Thoracic aorta (tissue), 2 donors: ENCODE measurements at regions not wholly inside any gene's neighbourhood (a gene's known extent, or its start where the extent isn't known, plus 50 kb on each side); places are given as distances from the start of the nearest gene placed in this dataset.

Experiments used
- ATAC-seq: fragments of 150-250 bp; one replicate; pipeline ENCODE4 v1.8.0; 2017; ENCODE audit warnings: low read depth; ENCODE audit not compliant: insufficient number of reproducible peaks, low FRiP score
- DNase-seq: peaks from one replicate; pipeline ENCODE4 v3.0.0-alpha.2; 2020; ENCODE audit warnings: low spot score
- H3K27ac ChIP-seq, 2 donors: fragments of 200-600 bp; sonication (generic); 1 replicate in 1 of 2; 2 replicates in 1 of 2; pipeline ENCODE4 v1.5.1; 2016; ENCODE audit warnings: mild to moderate bottlenecking in 2 of 2, moderate library complexity in 2 of 2
- H3K27me3 ChIP-seq: fragments of 200-600 bp; sonication (generic); replicated peaks from 2 replicates; pipeline ENCODE4 v1.6.0; 2016; ENCODE audit warnings: mild to moderate bottlenecking; ENCODE audit not compliant: insufficient read depth
- H3K36me3 ChIP-seq: fragments of 200-600 bp; sonication (generic); one replicate; pipeline ENCODE4 v1.5.1; 2016
- H3K4me1 ChIP-seq, 2 donors: fragments of 200-600 bp; sonication (generic); 1 replicate in 1 of 2; 2 replicates in 1 of 2; pipeline versions ENCODE4 v1.5.1 to v1.6.0; 2016; ENCODE audit warnings: low read depth in 2 of 2, mild to moderate bottlenecking in 1 of 2; ENCODE audit not compliant: control insufficient read depth in 1 of 2
- H3K4me3 ChIP-seq: fragments of 200-600 bp; sonication (generic); 2 replicates; pipeline ENCODE4 v1.5.1; 2016; ENCODE audit warnings: mild to moderate bottlenecking
- H3K9me3 ChIP-seq: fragments of 200-600 bp; sonication (generic); 2 replicates; pipeline ENCODE4 v1.5.1; 2016
- CTCF ChIP-seq: fragments of 200-600 bp; sonication (generic); IDR thresholded peaks from one replicate; pipeline ENCODE4 v1.5.1; 2019; ENCODE audit warnings: antibody characterized with exemption

GRCh38 chr20:52572687-52573086 is 381.1 kb upstream of the ZFP64 start:
- DNase-seq (no peak), ATAC-seq (no peak)
- Histone ChIP-seq H3K36me3 (no peaks in the 10 kb centered on the region), H3K27ac (no peak overlapping the region), H3K27me3 (no peaks in the 10 kb centered on the region), H3K4me3 (no peak overlapping the region), H3K4me1 (no peaks in the 10 kb centered on the region), H3K9me3 (no peaks in the 10 kb centered on the region)
- no peak for TF ChIP-seq CTCF

GRCh38 chr20:52569201-52569600 is 377.6 kb upstream of the ZFP64 start:
- no peaks in the 10 kb centered on the region for H3K36me3 ChIP-seq
- DNase-seq = no peak
- TF ChIP-seq CTCF = no peak
- no peak overlapping the region for H3K27ac ChIP-seq
- H3K4me1 ChIP-seq = no peaks in the 10 kb centered on the region
- H3K4me3 ChIP-seq = no peak overlapping the region
- no peaks in the 10 kb centered on the region for H3K9me3 ChIP-seq
- no peaks in the 10 kb centered on the region for H3K27me3 ChIP-seq
- no peak for ATAC-seq

- H3K4me1 ChIP-seq = no peaks in the 10 kb centered on the region
- H3K36me3 ChIP-seq = no peaks in the 10 kb centered on the region
- H3K27ac ChIP-seq = no peak overlapping the region
- no peaks in the 10 kb centered on the region for H3K27me3 ChIP-seq
- TF ChIP-seq CTCF = no peak
- no peak for DNase-seq
- no peak for ATAC-seq
- no peak overlapping the region for H3K4me3 ChIP-seq
- H3K9me3 ChIP-seq = no peaks in the 10 kb centered on the region
Observed at GRCh38 chr20:52565614-52566013, 374.0 kb upstream of the ZFP64 start.

GRCh38 chr20:52564594-52564993 is 373.0 kb upstream of the ZFP64 start:
- no peak overlapping the region for H3K27ac ChIP-seq
- DNase-seq (no peak), ATAC-seq (no peak)
- no peaks in the 10 kb centered on the region for H3K9me3 ChIP-seq
- H3K27me3 ChIP-seq = no peaks in the 10 kb centered on the region
- no peaks in the 10 kb centered on the region for H3K4me1 ChIP-seq
- H3K4me3 ChIP-seq = no peak overlapping the region
- no peak for TF ChIP-seq CTCF
- H3K36me3 ChIP-seq = no peaks in the 10 kb centered on the region

GRCh38 chr20:52552181-52552872 is 360.7 kb upstream of the ZFP64 start:
- H3K27ac ChIP-seq = no peak overlapping the region
- no peak for TF ChIP-seq CTCF
- no peaks in the 10 kb centered on the region for H3K4me1 ChIP-seq
- no peaks in the 10 kb centered on the region for H3K9me3 ChIP-seq
- no peak for DNase-seq
- H3K27me3 ChIP-seq = no peaks in the 10 kb centered on the region
- no peaks in the 10 kb centered on the region for H3K36me3 ChIP-seq
- no peak for ATAC-seq
- H3K4me3 ChIP-seq = no peak overlapping the region
